Trophoblast cell (in vitro differentiated cells and primary cell): ENCODE measurements at regions not wholly inside any gene's neighbourhood (a gene's known extent, or its start where the extent isn't known, plus 50 kb on each side); places are given as distances from the start of the nearest gene placed in this dataset.

Experiments used
- DNase-seq, 2 donors: peaks; one replicate each; pipeline ENCODE4 v3.0.0-alpha.2; 2016
- H2AFZ ChIP-seq: 2 replicates; pipeline ENCODE4 v1.6.1; 2013; ENCODE audit warnings: low read length, moderate library complexity, mild to moderate bottlenecking; ENCODE audit not compliant: insufficient read depth, poor library complexity
- H2AK5ac ChIP-seq: 2 replicates; pipeline ENCODE4 v1.6.1; 2013; ENCODE audit warnings: mild to moderate bottlenecking, low read length
- H2BK120ac ChIP-seq: 2 replicates; pipeline ENCODE4 v1.6.1; 2013; ENCODE audit warnings: low read length, mild to moderate bottlenecking, moderate library complexity; ENCODE audit not compliant: insufficient read depth, poor library complexity
- H2BK12ac ChIP-seq: 2 replicates; pipeline ENCODE4 v1.6.1; 2013; ENCODE audit warnings: mild to moderate bottlenecking, low read length, moderate library complexity
- H2BK5ac ChIP-seq: 2 replicates; pipeline ENCODE4 v1.6.1; 2013; ENCODE audit warnings: low read length, low read depth, moderate library complexity, mild to moderate bottlenecking; ENCODE audit not compliant: poor library complexity
- H3K14ac ChIP-seq: 2 replicates; pipeline ENCODE4 v1.6.1; 2013; ENCODE audit warnings: mild to moderate bottlenecking, low read length
- H3K18ac ChIP-seq: 2 replicates; pipeline ENCODE4 v1.6.1; 2013; ENCODE audit warnings: mild to moderate bottlenecking, low read length
- H3K23ac ChIP-seq: 2 replicates; pipeline ENCODE4 v1.6.1; 2013; ENCODE audit warnings: low read length
- H3K27ac ChIP-seq: 2 replicates; pipeline ENCODE4 v1.5.1; 2013; ENCODE audit warnings: low read depth, mild to moderate bottlenecking, inconsistent platforms, low read length, moderate library complexity
- H3K27me3 ChIP-seq: 2 replicates; pipeline ENCODE4 v1.6.1; 2013; ENCODE audit warnings: inconsistent platforms, mild to moderate bottlenecking, low read length, moderate library complexity; ENCODE audit not compliant: insufficient read depth
- H3K36me3 ChIP-seq, 2 experiments: 1 replicate in 1 of 2; 2 replicates in 1 of 2; pipeline ENCODE4 v1.6.1; 2013; ENCODE audit warnings: low read length in 2 of 2, mild to moderate bottlenecking in 2 of 2, moderate library complexity in 1 of 2; ENCODE audit not compliant: insufficient read depth in 2 of 2, control insufficient read depth in 1 of 2
- H3K4ac ChIP-seq: 2 replicates; pipeline ENCODE4 v1.6.1; 2013; ENCODE audit warnings: low read depth, mild to moderate bottlenecking, low read length, moderate library complexity
- H3K4me1 ChIP-seq, 2 experiments: 1 replicate in 1 of 2; 2 replicates in 1 of 2; pipeline ENCODE4 v1.6.1; 2013; ENCODE audit warnings: low read length in 2 of 2, mild to moderate bottlenecking in 2 of 2, moderate library complexity in 1 of 2; ENCODE audit not compliant: insufficient read depth in 2 of 2, control insufficient read depth in 1 of 2
- H3K4me2 ChIP-seq: 2 replicates; pipeline ENCODE4 v1.6.1; 2013; ENCODE audit warnings: inconsistent platforms, mild to moderate bottlenecking, low read length, moderate library complexity
- H3K4me3 ChIP-seq: 2 replicates; pipeline ENCODE4 v1.5.1; 2013; ENCODE audit warnings: mild to moderate bottlenecking, low read depth, low read length, inconsistent platforms
- H3K79me1 ChIP-seq: one replicate; pipeline ENCODE4 v1.6.1; 2013; ENCODE audit warnings: low read length
- H3K79me2 ChIP-seq: 2 replicates; pipeline ENCODE4 v1.6.1; 2013; ENCODE audit warnings: low read length, mild to moderate bottlenecking; ENCODE audit not compliant: control insufficient read depth, insufficient read depth, poor library complexity
- H3K9ac ChIP-seq: 2 replicates; pipeline ENCODE4 v1.6.1; 2013; ENCODE audit warnings: mild to moderate bottlenecking, low read length
- H3K9me3 ChIP-seq: 2 replicates; pipeline ENCODE4 v1.6.1; 2013; ENCODE audit warnings: low read depth, mild to moderate bottlenecking, control low read depth, inconsistent platforms, low read length; ENCODE audit not compliant: insufficient read depth
- H4K12ac ChIP-seq: 2 replicates; pipeline ENCODE4 v1.6.1; 2013; ENCODE audit warnings: low read depth, mild to moderate bottlenecking, low read length, moderate library complexity
- H4K8ac ChIP-seq: 2 replicates; pipeline ENCODE4 v1.6.1; 2013; ENCODE audit warnings: low read depth, mild to moderate bottlenecking, low read length, moderate library complexity
- H4K91ac ChIP-seq: one replicate; pipeline ENCODE4 v1.6.1; 2013; ENCODE audit warnings: low read depth, mild to moderate bottlenecking, low read length, moderate library complexity
- WGBS: extraction: QIAGEN DNeasy Blood & Tissue Kit; methylation state at CpG from one replicate; pipeline ENCODE4 v1.1.7; 2013; ENCODE audit warnings: missing lambda C conversion rate; ENCODE audit not compliant: insufficient read length, insufficient coverage; ENCODE audit errors: extremely low coverage; 5-methylcytosine and 5-hydroxymethylcytosine counted together

GRCh38 chr9:106796771-106797170 lies 66.2 kb upstream of the ZNF462 start:
- Histone ChIP-seq H4K8ac (no peak overlapping the region), H3K23ac (no peak overlapping the region), H2BK5ac (no peak overlapping the region), H3K9me3 (no peaks in the 10 kb centered on the region), H3K79me2 (no peaks in the 10 kb centered on the region), H3K4me3 (no peak overlapping the region), H2AK5ac (no peak overlapping the region), H3K79me1 (peaks cover 21% of the 10 kb centered on the region), H4K12ac (no peak overlapping the region), H3K9ac (no peak overlapping the region), H2BK120ac (no peak overlapping the region), H2BK12ac (no peak overlapping the region), H3K14ac (no peak overlapping the region), H3K4me2 (no peak overlapping the region), H3K27ac (no peak overlapping the region), H3K4me1 (peaks cover 7 to 15% of the 10 kb centered on the region in 2 experiments), H3K4ac (no peak overlapping the region), H3K27me3 (no peaks in the 10 kb centered on the region), H3K18ac (no peak overlapping the region), H3K36me3 (no peaks in the 10 kb centered on the region), H4K91ac (no peak overlapping the region), H2AFZ (no peak overlapping the region)
- no peak for DNase-seq

GRCh38 chr9:106797299-106797698 lies 65.7 kb upstream of the ZNF462 start:
- H3K27ac ChIP-seq = no peak overlapping the region
- peak overlapping the region; percentile 19 for H4K91ac ChIP-seq
- no peaks in the 10 kb centered on the region for H3K27me3 ChIP-seq
- H2BK12ac ChIP-seq = peak overlapping the region; percentile 73
- H2BK5ac ChIP-seq = no peak overlapping the region
- H3K18ac ChIP-seq = no peak overlapping the region
- no peak overlapping the region for H3K4me2 ChIP-seq
- no peaks in the 10 kb centered on the region for H3K36me3 ChIP-seq
- no peak overlapping the region for H3K9ac ChIP-seq
- H3K79me1 ChIP-seq = peaks cover 21% of the 10 kb centered on the region
- H3K4ac ChIP-seq = no peak overlapping the region
- H3K79me2 ChIP-seq = no peaks in the 10 kb centered on the region
- no peak overlapping the region for H3K4me3 ChIP-seq
- H2AFZ ChIP-seq = no peak overlapping the region
- H3K9me3 ChIP-seq = no peaks in the 10 kb centered on the region
- WGBS = no CpG with 5 or more reads among the region's 2 CpGs
- no peak overlapping the region for H3K23ac ChIP-seq
- H4K8ac ChIP-seq = no peak overlapping the region
- DNase-seq = no peak
- no peak overlapping the region for H3K14ac ChIP-seq
- no peak overlapping the region for H2BK120ac ChIP-seq
- peak overlapping the region; percentile 15 for H2AK5ac ChIP-seq
- H3K4me1 ChIP-seq = peaks cover 7 to 15% of the 10 kb centered on the region in 2 experiments
- H4K12ac ChIP-seq = no peak overlapping the region

DNA sequence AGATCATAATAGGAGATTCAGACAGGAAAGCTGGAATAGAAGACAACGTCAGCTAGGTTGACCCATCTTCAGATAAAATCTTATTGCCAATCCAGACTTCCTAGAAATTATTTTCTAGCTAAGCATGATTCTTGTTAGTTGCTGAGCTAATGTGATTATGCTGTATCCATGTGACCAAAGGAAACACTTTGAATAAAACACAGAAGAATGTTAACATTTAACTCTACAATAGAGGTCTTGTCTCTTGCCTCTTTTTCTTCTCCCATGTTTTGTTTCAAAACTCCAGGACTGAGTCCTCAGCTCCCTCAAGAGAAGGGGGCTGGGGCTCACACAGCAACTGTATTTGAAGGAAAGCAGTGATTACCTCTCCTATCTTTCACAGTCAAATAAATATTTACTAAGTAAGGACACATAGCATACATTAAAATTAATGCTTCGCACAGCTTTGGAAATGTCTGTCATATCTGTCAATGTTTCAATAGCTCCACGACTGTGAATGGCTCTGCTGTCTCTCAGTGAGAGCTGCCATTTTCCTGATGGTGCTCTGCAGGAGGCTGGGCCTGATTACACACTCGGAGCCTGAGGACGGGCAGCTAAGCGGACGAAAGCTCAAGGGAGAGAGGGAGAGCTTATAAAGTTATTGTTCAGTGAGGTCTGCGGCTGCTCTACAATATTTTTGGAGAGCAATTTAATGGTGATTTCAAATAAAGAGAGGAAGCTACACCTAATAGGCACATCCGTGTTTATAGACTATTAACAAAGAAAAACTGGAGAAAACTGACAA lies 64.8 kb upstream of the ZNF462 start:
- no peak overlapping the region for H3K4me2 ChIP-seq
- H3K23ac ChIP-seq = no peak overlapping the region
- H3K79me2 ChIP-seq = no peaks in the 10 kb centered on the region
- no peak overlapping the region for H3K18ac ChIP-seq
- H2AK5ac ChIP-seq = no peak overlapping the region
- peak overlapping the region; percentile 87 for H2BK120ac ChIP-seq
- H3K27ac ChIP-seq = peak overlapping the region; percentile 77
- H3K4me1 ChIP-seq = peaks cover 7 to 15% of the 10 kb centered on the region in 2 experiments
- H4K91ac ChIP-seq = peak overlapping the region; percentile 90
- no peak overlapping the region for H4K8ac ChIP-seq
- WGBS = no CpG with 5 or more reads among the region's 9 CpGs
- H3K4me3 ChIP-seq = no peak overlapping the region
- peak overlapping the region; percentile 88 for H2BK12ac ChIP-seq
- H4K12ac ChIP-seq = no peak overlapping the region
- no peaks in the 10 kb centered on the region for H3K27me3 ChIP-seq
- peak overlapping the region; percentile 77 for H3K14ac ChIP-seq
- no peaks in the 10 kb centered on the region for H3K9me3 ChIP-seq
- H3K4ac ChIP-seq = no peak overlapping the region
- no peak overlapping the region for H2BK5ac ChIP-seq
- H2AFZ ChIP-seq = no peak overlapping the region
- H3K79me1 ChIP-seq = peaks cover 21% of the 10 kb centered on the region
- H3K36me3 ChIP-seq = no peaks in the 10 kb centered on the region
- no peak for DNase-seq
- no peak overlapping the region for H3K9ac ChIP-seq

- no peak overlapping the region for H3K9ac ChIP-seq
- WGBS = no CpG with 5 or more reads among the region's 4 CpGs
- H3K79me1 ChIP-seq = peaks cover 18% of the 10 kb centered on the region
- peaks cover 7 to 12% of the 10 kb centered on the region in 2 experiments for H3K4me1 ChIP-seq
- no peak overlapping the region for H3K18ac ChIP-seq
- H2BK120ac ChIP-seq = no peak overlapping the region
- no peak overlapping the region for H2BK5ac ChIP-seq
- no peaks in the 10 kb centered on the region for H3K9me3 ChIP-seq
- no peak overlapping the region for H4K12ac ChIP-seq
- peak; percentile 71 to 90 for DNase-seq
- H3K14ac ChIP-seq = no peak overlapping the region
- H2BK12ac ChIP-seq = no peak overlapping the region
- no peak overlapping the region for H4K8ac ChIP-seq
- H3K4me2 ChIP-seq = no peak overlapping the region
- no peaks in the 10 kb centered on the region for H3K36me3 ChIP-seq
- H3K4ac ChIP-seq = no peak overlapping the region
- no peaks in the 10 kb centered on the region for H3K79me2 ChIP-seq
- H3K23ac ChIP-seq = no peak overlapping the region
- H3K27ac ChIP-seq = peak overlapping the region; percentile 77
- H4K91ac ChIP-seq = no peak overlapping the region
- H3K27me3 ChIP-seq = no peaks in the 10 kb centered on the region
- H2AK5ac ChIP-seq = no peak overlapping the region
- H3K4me3 ChIP-seq = no peak overlapping the region
- no peak overlapping the region for H2AFZ ChIP-seq
Observed at GRCh38 chr9:106799152-106799551, 63.8 kb upstream of the ZNF462 start.
